K562 (cell line): ENCODE measurements at regions not wholly inside any gene's neighbourhood (a gene's known extent, or its start where the extent isn't known, plus 50 kb on each side); places are given as distances from the start of the nearest gene placed in this dataset.

Source experiments
- ATF7 ChIP-seq: fragments of 450-650 bp; IDR thresholded peaks from 2 replicates; pipeline ENCODE4 v1.7.1; 2014; ENCODE audit warnings: mild to moderate bottlenecking, moderate library complexity
- ELF1 ChIP-seq: fragments of 200-800 bp; sonication (Bioruptor generic); IDR thresholded peaks from 2 replicates; pipeline ENCODE4 v1.6.1; 2016; ENCODE audit warnings: missing genetic modification characterization, missing compliant biosample characterization
- EZH2 ChIP-seq: IDR thresholded peaks from 2 replicates; pipeline ENCODE4 v1.6.1; 2012; ENCODE audit warnings: low read depth, mild to moderate bottlenecking, inconsistent platforms, low read length, borderline replicate concordance
- FIP1L1 ChIP-seq: fragments of 200-400 bp; formaldehyde crosslinking; IDR thresholded peaks from 2 replicates; pipeline ENCODE4 v1.6.1; 2018; ENCODE audit warnings: mild to moderate bottlenecking, low read depth, low read length; ENCODE audit not compliant: poor library complexity, severe bottlenecking
- FOXA3 ChIP-seq, 2 experiments: fragments of 450-650 bp in 1 of 2; sonication (generic) in 1 of 2; formaldehyde crosslinking; IDR thresholded peaks in 1 of 2; conservative IDR thresholded peaks in 1 of 2; 2 replicates each; pipeline versions ENCODE4 v1.4.0 to v1.8.0; 2020 to 2022; ENCODE audit warnings: mild to moderate bottlenecking in 2 of 2, missing genetic modification reagents in 1 of 2
- HDAC3 ChIP-seq: fragments of 450-650 bp; IDR thresholded peaks from 2 replicates; pipeline ENCODE4 v1.6.1; 2018; ENCODE audit warnings: borderline replicate concordance, mild to moderate bottlenecking, moderate library complexity; ENCODE audit not compliant: partially characterized antibody
- KDM5B ChIP-seq: fragments of 200-600 bp; sonication (generic); IDR thresholded peaks from 2 replicates; pipeline ENCODE4 v1.6.1; 2012; ENCODE audit warnings: low read depth, mild to moderate bottlenecking, moderate library complexity, low read length, control low read depth, inconsistent platforms; ENCODE audit not compliant: insufficient replicate concordance
- MEF2A ChIP-seq: IDR thresholded peaks from 2 replicates; pipeline ENCODE4 v1.6.1; 2011; ENCODE audit warnings: low read depth, mild to moderate bottlenecking, low read length, moderate library complexity; ENCODE audit not compliant: control insufficient read depth
- PYGO2 ChIP-seq: fragments of 450-650 bp; IDR thresholded peaks from 2 replicates; pipeline ENCODE4 v1.6.1; 2016; ENCODE audit warnings: mild to moderate bottlenecking, missing genetic modification characterization, moderate library complexity, missing compliant biosample characterization
- RNF2 ChIP-seq: sonication (generic); IDR thresholded peaks from 2 replicates; pipeline ENCODE4 v1.6.1; 2016
- RUNX1 ChIP-seq: sonication (generic); IDR thresholded peaks from 2 replicates; pipeline ENCODE4 v1.6.1; 2016; ENCODE audit warnings: antibody characterized with exemption, low read depth
- SOX6 ChIP-seq: fragments of 450-650 bp; IDR thresholded peaks from 2 replicates; pipeline ENCODE4 v1.6.1; 2014; ENCODE audit warnings: mild to moderate bottlenecking
- SREBF2 ChIP-seq: sonication (generic); formaldehyde crosslinking; IDR thresholded peaks from 2 replicates; pipeline ENCODE4 v1.4.0; 2020; ENCODE audit warnings: mild to moderate bottlenecking, missing genetic modification reagents
- THRAP3 ChIP-seq: fragments of 450-650 bp; IDR thresholded peaks from 2 replicates; pipeline ENCODE4 v1.6.1; 2016; ENCODE audit warnings: mild to moderate bottlenecking, inconsistent platforms, borderline replicate concordance
- ZFP30 ChIP-seq: fragments of 250-450 bp; sonication (Bioruptor Pico); IDR thresholded peaks from 2 replicates; pipeline ENCODE4 v1.8.0; 2022; ENCODE audit warnings: moderate library complexity, mild to moderate bottlenecking, inconsistent platforms, borderline replicate concordance
- ZNF431 ChIP-seq: sonication (generic); formaldehyde crosslinking; IDR thresholded peaks from 2 replicates; pipeline ENCODE4 v1.8.0; 2022; ENCODE audit warnings: mild to moderate bottlenecking, missing genetic modification reagents
- ZNF740 ChIP-seq, 3 experiments: fragments of 200-800 bp in 1 of 3; sonication (Bioruptor generic) in 1 of 3; sonication (generic) in 1 of 3; formaldehyde crosslinking in 1 of 3; IDR thresholded peaks; 2 replicates each; pipeline versions ENCODE4 v1.6.1 to v1.8.0; 2016 to 2022; ENCODE audit warnings: mild to moderate bottlenecking in 2 of 3, missing compliant biosample characterization in 2 of 3, missing genetic modification characterization in 2 of 3, missing genetic modification reagents in 1 of 3

GRCh38 chr20:41715526-41715925 is 97.3 kb upstream of the CHD6 start (continued):
- TF ChIP-seq SOX6, result peak; percentile 61; the same call in 1 of the 2 replicates
- TF ChIP-seq ELF1 (tag), result no peak
- TF ChIP-seq EZH2, result no peak
- no peak for TF ChIP-seq ATF7
- no peak for TF ChIP-seq THRAP3
- TF ChIP-seq HDAC3, result no peak
- TF ChIP-seq SREBF2, result no peak
- no peak for TF ChIP-seq ZNF740 (CRISPR knock-in tag; IDR thresholded peaks at IDR 0.05)
- TF ChIP-seq ZNF740 (tag; IDR thresholded peaks at IDR 0.05), result no peak
- no peak for TF ChIP-seq ZFP30 (CRISPR knock-in tag)
- TF ChIP-seq MEF2A, result no peak
- no peak for TF ChIP-seq KDM5B
- peak; percentile 74; the same call in 1 of the 2 replicates for TF ChIP-seq RNF2
- no peak for TF ChIP-seq FIP1L1
- no peak for TF ChIP-seq PYGO2 (tag)
- TF ChIP-seq ZNF431 (CRISPR knock-in tag), result no peak
- TF ChIP-seq RUNX1, result no peak
- 0 out of 4 replicates have a peak, but pooled peaks of 1 of the 2 experiments have one; percentile 0 for TF ChIP-seq FOXA3 (CRISPR knock-in tag; conservative IDR thresholded peaks at IDR 0.05 in 1 of 2, IDR thresholded peaks at IDR 0.05 in 1 of 2)
